Nucleus accumbens (tissue), 56 donors: ENCODE measurements at regions not wholly inside any gene's neighbourhood (a gene's known extent, or its start where the extent isn't known, plus 50 kb on each side); places are given as distances from the start of the nearest gene placed in this dataset.

Experiments used
- DNase-seq, 56 donors: peaks; one replicate each; lab custom pipeline; 2025; lab: John Stamatoyannopoulos, UW

GRCh38 chr12:116453631-116454030 lies 105.5 kb upstream of the MAP1LC3B2 start:
- DNase-seq = no peak

GRCh38 chr12:116454076-116454475 lies 105.1 kb upstream of the MAP1LC3B2 start:
- DNase-seq = no peak

DNA sequence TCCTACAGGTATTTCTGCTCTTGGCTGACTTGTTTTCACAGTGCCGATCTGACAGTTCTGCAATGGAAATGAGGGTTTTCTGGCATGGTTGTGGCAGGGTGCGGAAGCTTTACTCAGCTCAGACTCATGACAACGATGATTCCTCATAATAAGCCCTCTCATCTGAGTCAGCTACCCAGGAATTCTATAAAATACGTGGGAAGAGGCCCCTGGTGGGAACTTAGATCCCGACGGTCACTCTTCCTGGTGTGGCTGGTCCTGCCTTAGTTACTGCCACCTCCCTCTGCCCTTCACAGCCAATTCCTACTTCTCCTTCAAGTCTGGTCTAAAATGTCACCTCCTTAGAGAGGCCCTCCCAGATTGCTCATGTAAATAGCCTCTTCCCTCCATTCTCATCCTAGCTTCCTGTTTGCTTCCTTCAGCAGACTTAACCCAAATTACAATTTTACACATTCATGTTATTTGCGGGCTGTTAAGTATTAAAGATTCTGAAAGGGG lies 104.2 kb upstream of the MAP1LC3B2 start:
- no peak for DNase-seq

- peak in 6 of 56 donors; percentile 4 to 21 (median 12) for DNase-seq
Observed at GRCh38 chr12:116455540-116456329, 103.4 kb upstream of the MAP1LC3B2 start.

- DNase-seq = no peak
Observed at GRCh38 chr12:116456330-116457082, 102.7 kb upstream of the MAP1LC3B2 start.

DNA sequence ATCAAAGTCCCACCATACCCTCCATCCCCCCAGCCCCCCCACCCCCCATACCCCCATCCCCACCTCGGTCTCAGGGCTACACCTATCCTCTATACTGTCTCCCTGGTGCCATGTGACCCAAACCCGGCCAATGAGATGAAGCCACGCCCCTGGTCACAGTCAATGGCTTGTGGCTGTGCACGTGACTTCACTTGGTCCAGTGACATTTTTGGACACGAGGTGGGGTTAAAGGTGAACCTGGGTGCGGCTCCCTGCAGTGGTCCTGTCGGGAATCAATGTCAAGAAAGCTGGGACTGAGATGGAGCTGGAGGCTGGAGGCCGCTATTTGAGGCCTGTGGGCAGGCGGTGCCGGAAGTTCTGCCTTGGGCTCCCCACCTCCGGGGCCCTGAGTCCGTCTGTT lies 100.7 kb upstream of the MAP1LC3B2 start:
- DNase-seq = no peak

- DNase-seq = no peak
Observed at GRCh38 chr12:116459011-116459875, 99.9 kb upstream of the MAP1LC3B2 start.

- peak in 7 of 56 donors; percentile 0 to 64 (median 9) for DNase-seq
Observed at GRCh38 chr12:116459916-116460663, 99.1 kb upstream of the MAP1LC3B2 start.

- no peak for DNase-seq
Observed at GRCh38 chr12:116461060-116461459, 98.1 kb upstream of the MAP1LC3B2 start.

DNA sequence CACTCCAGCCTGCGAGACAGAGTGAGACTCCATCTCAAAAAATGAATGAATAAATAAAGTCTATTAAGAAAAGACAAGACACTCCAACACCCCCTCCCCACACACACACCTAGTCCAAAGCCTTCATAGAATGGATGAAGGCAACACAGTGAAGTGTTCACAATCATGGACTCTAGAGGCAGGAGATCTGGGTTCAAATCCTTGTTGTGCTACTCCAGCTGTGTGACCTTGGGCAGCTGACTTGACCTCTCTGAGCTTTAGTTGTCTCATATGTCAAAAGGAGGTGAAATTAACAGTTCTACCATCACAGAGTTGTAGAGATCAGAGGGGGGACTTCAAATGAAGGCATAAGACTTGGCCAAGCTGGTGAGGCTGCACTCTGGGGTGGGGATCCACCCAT lies 95.8 kb upstream of the MAP1LC3B2 start:
- DNase-seq = no peak

GRCh38 chr12:116465407-116465806 lies 93.8 kb upstream of the MAP1LC3B2 start:
- DNase-seq = no peak

GRCh38 chr12:116465856-116466255 lies 93.3 kb upstream of the MAP1LC3B2 start:
- DNase-seq = no peak

GRCh38 chr12:116466536-116466935 lies 92.6 kb upstream of the MAP1LC3B2 start:
- DNase-seq = no peak

GRCh38 chr12:116469344-116469743 lies 89.8 kb upstream of the MAP1LC3B2 start:
- no peak for DNase-seq

- DNase-seq = no peak
Observed at GRCh38 chr12:116471544-116471943, 87.6 kb upstream of the MAP1LC3B2 start.

GRCh38 chr12:116472193-116472592 lies 87.0 kb upstream of the MAP1LC3B2 start:
- DNase-seq = no peak

- no peak for DNase-seq
Observed at GRCh38 chr12:116473416-116473815, 85.8 kb upstream of the MAP1LC3B2 start.

- DNase-seq = no peak
Observed at GRCh38 chr12:116474331-116474730, 84.8 kb upstream of the MAP1LC3B2 start.

DNA sequence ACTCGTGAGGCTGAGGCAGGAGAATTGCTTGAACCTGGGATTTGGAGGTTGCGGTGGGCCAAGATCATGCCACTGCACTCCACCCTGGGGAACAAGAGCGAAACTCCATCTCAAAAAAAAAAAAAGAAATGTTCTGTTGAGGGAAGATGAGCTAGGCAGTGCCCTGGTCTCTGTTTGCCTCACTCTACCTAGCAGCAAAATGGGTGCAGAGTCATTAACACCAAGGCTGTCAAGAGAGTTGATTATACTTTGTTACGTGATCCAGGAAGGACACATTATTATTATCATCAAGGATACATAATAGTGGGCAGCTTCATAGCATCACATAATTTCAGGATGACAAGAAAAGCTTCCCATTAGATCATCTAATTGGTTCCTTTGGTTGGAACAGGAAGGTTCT lies 84.3 kb upstream of the MAP1LC3B2 start:
- DNase-seq = no peak

DNA sequence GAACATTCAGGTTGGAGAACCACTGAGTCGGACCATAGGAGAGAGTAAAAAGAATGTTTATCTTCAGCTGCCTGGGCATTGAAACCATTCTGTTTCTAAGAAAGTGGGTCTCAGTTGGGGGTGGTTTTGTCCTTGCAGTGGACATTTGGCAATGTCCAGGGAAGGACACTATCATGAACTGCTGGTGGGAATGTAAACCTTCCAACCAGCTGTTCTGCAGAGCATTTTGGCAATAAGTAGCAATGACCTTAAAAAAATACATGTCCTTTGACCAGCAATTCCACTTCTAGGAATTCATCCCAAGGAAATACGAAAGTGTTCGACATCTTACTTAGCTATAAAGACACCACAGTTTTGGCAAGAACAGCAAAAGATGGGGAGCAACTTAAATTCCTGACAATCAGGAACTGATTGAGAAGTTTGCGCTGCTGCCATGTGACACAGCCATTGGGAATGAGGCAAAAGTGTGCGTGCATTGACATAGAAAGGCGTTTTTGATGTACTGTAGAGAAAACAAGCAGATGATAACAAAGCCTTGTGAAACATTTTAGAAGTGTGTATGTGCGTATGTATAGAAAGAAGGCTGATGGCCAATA lies 82.9 kb upstream of the MAP1LC3B2 start:
- no peak for DNase-seq
